ENCODE measurements at regions not wholly inside any gene's neighbourhood (a gene's known extent, or its start where the extent isn't known, plus 50 kb on each side); places are given as distances from the start of the nearest gene placed in this dataset.

GRCh38 chr1:83773059-83773458 lies 225.9 kb downstream of the TTLL7 start:
- no peak for TF ChIP-seq EP300 (IDR thresholded peaks at IDR 0.05)
- no peak for TF ChIP-seq CTCF (IDR thresholded peaks at IDR 0.05)
- no peak for TF ChIP-seq POLR2A (IDR thresholded peaks at IDR 0.05)
